ENCODE measurements at regions not wholly inside any gene's neighbourhood (a gene's known extent, or its start where the extent isn't known, plus 50 kb on each side); places are given as distances from the start of the nearest gene placed in this dataset.

GRCh38 chr3:13134166-13134878 lies 61.1 kb upstream of the IQSEC1 start:
- no peak for DNase-seq

DNA sequence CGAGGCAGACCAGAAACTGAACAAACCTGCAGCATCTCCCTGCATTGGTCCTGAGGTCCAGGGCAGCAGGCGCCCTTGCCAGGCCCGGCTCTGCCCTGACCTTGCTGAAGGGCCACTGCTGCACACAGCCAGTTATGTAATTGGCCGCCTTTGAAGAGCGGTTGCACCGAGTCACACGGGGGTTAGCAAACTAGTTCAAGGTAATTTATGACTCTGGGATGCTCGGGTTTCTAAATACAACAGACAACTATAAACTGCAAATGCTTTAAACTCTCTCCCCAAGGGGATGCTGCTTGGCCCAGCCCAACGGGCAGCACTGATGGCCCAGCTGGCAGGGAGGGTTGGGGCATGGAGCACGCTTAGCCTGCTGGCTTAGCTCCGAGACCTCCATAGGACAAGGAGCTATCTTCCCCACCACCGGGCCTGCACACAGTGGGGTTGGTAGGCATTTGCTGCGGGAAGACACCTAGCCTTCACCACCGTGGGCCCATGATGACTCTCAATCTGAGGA lies 60.3 kb upstream of the IQSEC1 start:
- DNase-seq, result no peak

- no peak for DNase-seq
Measured at GRCh38 chr3:13132731-13133410, 59.6 kb upstream of the IQSEC1 start.

DNA sequence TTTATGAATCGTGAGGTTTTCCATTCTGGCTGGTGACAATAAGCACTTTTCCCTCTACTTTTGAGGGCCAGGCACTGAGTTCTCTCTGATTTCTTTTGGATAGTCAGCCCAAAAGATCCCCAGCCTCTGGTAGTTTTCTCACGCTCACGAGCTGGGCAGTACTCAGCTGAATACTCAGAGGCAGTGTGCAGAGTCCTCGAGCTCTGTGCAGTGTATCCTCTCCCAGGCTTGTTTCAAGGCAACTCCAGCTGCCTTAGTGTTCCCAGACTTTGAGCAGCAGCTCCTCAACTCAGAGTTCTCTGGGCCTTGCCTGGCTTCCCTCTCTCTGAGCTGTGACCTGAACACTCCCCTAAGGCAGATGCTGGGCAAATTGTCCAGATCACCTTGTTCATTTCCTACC lies 59.1 kb upstream of the IQSEC1 start:
- no peak for DNase-seq

DNA sequence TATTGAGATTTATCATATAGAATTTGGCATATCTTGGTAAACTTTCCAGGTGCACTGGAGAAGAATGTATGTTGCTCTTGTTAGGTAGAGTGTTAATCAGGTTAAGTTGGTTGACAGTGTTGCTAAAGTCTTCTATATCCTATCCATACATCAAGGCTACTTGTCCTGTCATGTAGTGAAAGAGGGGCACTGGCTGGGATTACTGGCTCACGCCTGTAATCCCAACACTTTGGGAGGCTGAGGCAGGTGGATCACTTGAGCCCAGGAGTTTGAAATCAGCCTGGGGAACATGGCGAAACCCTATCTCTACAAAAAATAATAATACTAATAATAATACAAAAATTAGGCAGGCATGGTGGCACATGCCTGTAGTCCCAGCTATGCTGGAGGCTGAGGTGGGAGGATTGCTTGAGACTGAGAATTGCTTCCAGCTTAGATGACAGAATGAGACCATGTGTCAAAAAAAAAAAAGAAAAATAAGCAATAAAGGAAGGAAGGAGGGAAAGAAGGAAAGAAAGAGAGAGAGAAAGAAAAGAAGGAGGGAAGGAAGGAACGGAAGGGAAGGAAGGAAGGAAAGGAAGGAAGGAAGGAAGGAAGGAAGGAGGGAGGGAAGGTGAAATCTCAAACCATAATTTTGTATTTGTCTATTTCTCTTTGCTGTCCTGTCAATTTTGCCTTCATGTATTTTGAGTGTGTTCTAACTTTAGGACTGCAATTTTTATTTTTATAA lies 57.4 kb upstream of the IQSEC1 start:
- no peak for DNase-seq

- DNase-seq, result no peak
Measured at GRCh38 chr3:13125092-13126015, 52.1 kb upstream of the IQSEC1 start.

DNA sequence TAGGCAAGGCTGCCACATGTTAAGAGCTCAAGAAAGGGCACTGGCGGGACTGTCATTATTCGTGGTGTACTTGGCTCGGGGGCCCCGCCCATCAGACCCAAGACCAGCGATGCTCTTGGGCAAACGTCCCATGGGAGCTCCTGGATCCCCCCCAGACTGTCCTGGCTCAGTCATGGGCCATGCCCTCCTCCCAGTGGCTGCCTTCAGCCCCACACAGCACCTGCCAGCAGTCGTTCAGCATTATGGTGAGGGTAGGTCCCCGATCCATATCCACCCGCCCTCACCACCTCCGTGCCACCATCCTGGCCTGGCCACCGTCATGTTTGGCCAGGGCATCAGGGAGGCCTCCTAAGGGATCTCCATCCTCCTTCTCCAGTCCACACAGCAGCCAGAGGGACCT lies 51.4 kb upstream of the IQSEC1 start:
- DNase-seq, result no peak

DNA sequence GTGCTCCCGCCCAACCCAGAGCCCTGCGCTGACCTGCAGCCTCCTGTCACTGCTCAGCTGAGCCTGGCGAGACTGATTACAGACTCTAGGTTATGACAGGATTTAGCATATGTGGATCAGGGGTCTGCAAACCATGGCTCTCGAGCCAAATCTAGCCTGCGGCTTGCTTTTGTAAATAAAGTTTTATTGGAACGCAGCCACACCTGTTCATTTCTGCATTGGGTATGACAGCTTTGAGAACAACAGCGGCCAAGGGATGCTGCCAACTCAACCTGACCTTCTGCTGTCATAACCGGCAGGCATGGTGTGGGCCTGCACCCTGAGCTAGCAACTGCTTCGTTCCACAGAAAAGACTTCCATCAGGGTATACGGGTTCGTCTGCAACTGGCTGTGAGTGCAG lies 50.5 kb upstream of the IQSEC1 start:
- no peak for DNase-seq

DNA sequence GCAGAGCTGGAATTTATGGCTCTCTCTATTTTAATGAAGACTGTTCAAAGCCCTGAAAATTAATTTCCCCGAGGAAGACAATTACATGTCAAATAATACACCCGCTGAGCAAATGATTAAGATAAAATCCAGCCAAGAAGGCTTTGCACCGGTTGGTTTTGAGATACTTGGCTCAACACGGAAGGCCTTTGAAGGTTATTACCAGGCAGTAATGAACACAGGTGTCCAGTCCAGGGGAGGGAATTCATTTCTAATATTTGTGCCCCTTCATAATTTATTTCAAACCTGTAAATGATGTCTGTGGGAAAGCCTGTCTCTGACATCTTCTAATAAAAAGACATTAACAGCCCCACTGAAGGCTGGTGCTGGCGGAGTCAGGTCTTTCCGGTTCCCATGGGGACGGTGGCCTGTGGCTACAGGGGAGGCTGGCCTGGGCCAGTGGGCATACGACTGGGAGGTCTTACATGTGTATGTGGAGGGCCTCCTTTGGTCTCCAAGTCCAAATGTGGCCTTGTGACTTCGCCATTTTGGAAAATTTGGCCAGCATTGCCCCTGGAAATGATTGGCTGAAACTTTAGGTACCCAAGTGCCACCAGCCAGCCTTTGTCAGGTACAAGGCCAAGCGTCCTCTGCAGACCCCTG lies 49.9 kb upstream of the IQSEC1 start:
- no peak for DNase-seq

Measured in CD4-positive, alpha-beta T cell treated with Interferon gamma for 1 hour (primary cell).